GM19452 (cell line): ENCODE measurements at regions not wholly inside any gene's neighbourhood (a gene's known extent, or its start where the extent isn't known, plus 50 kb on each side); places are given as distances from the start of the nearest gene placed in this dataset.

Experiments
- ATAC-seq: cut with Tn5 transposase; IDR thresholded peaks from one replicate; pipeline ENCODE4 v1.9.1; 2021; ENCODE audit not compliant: unreplicated experiment

GRCh38 chr3:71893702-71894479, 108.9 kb upstream of the PROK2 start:
- no peak for ATAC-seq

- ATAC-seq, result no peak
Observed at GRCh38 chr3:71893122-71893521, 108.2 kb upstream of the PROK2 start.

GRCh38 chr3:71891483-71891882, 106.5 kb upstream of the PROK2 start:
- no peak for ATAC-seq

GRCh38 chr3:71890356-71890931, 105.5 kb upstream of the PROK2 start:
- no peak for ATAC-seq

- ATAC-seq, result no peak
Observed at GRCh38 chr3:71887256-71887655, 102.3 kb upstream of the PROK2 start.

- no peak for ATAC-seq
Observed at GRCh38 chr3:71885006-71885405, 100.1 kb upstream of the PROK2 start.

GRCh38 chr3:71881732-71882131, 96.8 kb upstream of the PROK2 start:
- no peak for ATAC-seq

- no peak for ATAC-seq
Observed at GRCh38 chr3:71881041-71881440, 96.1 kb upstream of the PROK2 start.

GRCh38 chr3:71879089-71879488, 94.1 kb upstream of the PROK2 start:
- no peak for ATAC-seq

- no peak for ATAC-seq
Observed at GRCh38 chr3:71876135-71877105, 91.5 kb upstream of the PROK2 start.

- peak; percentile 97 for ATAC-seq
Observed at GRCh38 chr3:71875461-71875947, 90.6 kb upstream of the PROK2 start.

GRCh38 chr3:71874618-71875017, 89.7 kb upstream of the PROK2 start:
- no peak for ATAC-seq

GRCh38 chr3:71873093-71873611, 88.2 kb upstream of the PROK2 start:
- no peak for ATAC-seq

GRCh38 chr3:71872256-71872655, 87.3 kb upstream of the PROK2 start:
- no peak for ATAC-seq

- no peak for ATAC-seq
Observed at GRCh38 chr3:71870966-71871512, 86.1 kb upstream of the PROK2 start.

- no peak for ATAC-seq
Observed at GRCh38 chr3:71868876-71869275, 83.9 kb upstream of the PROK2 start.

GRCh38 chr3:71865727-71866126, 80.8 kb upstream of the PROK2 start:
- ATAC-seq, result no peak

GRCh38 chr3:71863563-71864190, 78.7 kb upstream of the PROK2 start:
- no peak for ATAC-seq

- ATAC-seq, result no peak
Observed at GRCh38 chr3:71862371-71863140, 77.6 kb upstream of the PROK2 start.

GRCh38 chr3:71859123-71859519, 74.2 kb upstream of the PROK2 start:
- ATAC-seq, result no peak
